ENCODE measurements at regions not wholly inside any gene's neighbourhood (a gene's known extent, or its start where the extent isn't known, plus 50 kb on each side); places are given as distances from the start of the nearest gene placed in this dataset.
"Not testable (repeated sequence)": the region's sequence is repeated elsewhere in the genome, so short reads cannot be mapped to it uniquely, and the experiment has no call there.

DNA sequence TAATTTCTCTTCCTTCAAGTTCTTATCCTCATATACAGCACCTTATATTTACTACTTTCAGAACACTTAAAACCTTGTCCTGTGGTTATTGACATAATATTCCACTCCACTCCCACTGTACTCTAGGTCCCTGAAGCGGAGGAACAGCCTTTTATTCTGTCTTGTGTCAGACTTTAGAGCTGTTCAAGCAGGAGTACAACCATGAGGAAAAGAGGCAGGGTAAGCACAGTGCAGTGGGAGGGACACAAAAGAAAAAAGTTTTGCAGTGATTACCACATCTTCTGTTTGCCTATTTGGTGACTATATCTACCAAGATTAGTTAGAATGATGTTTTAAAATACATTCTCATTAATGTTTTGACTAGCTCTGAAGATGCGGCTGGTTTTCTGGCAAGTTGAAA lies 122.0 kb upstream of the CEP126 start:
- WGBS (ENCODE audit: insufficient coverage): 60% methylated on average over 1 of the region's 2 CpGs
- no peaks in the 10 kb centered on the region for H3K9me3 ChIP-seq (ENCODE audit: control insufficient read depth, insufficient read depth, low read length)
- H3K4me1 ChIP-seq (ENCODE audit: control insufficient read depth, insufficient read depth, low read length): no peaks in the 10 kb centered on the region
- no peak overlapping the region for H3K4me3 ChIP-seq (ENCODE audit: low read depth, low read length)
- DNase-seq (ENCODE audit: low read depth in 4 of 6, low spot score in 6 of 6): no peak
- no peaks in the 10 kb centered on the region for H3K27me3 ChIP-seq (ENCODE audit: control insufficient read depth, insufficient read depth, low read length)
- H3K27ac ChIP-seq (ENCODE audit: low read depth, low read length): no peak overlapping the region
- H3K36me3 ChIP-seq (ENCODE audit: control insufficient read depth, insufficient read depth, low read length): no peaks in the 10 kb centered on the region

DNA sequence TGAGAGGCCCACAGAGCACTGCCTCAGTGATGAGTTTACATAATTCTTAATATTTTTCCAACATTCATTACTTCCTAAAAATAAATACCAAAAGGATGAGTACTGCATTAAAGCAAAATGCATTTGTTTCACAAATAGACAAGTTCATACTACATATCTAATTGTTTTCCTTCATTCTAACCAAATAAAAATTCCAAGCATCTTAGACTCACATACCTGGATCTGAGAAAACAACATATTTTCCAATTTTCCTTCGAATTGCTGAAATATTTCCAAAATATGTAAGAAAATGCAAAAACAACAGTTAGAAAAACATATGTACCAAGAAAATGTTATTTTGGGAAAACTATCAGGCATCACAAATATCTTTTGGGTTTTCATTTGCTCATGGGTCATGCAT lies 127.9 kb upstream of the CEP126 start:
- no peak overlapping the region for H3K4me3 ChIP-seq (ENCODE audit: low read depth, low read length)
- DNase-seq (ENCODE audit: low read depth in 4 of 6, low spot score in 6 of 6): no peak
- no peak overlapping the region for H3K27ac ChIP-seq (ENCODE audit: low read depth, low read length)
- H3K4me1 ChIP-seq (ENCODE audit: control insufficient read depth, insufficient read depth, low read length): no peaks in the 10 kb centered on the region
- H3K36me3 ChIP-seq (ENCODE audit: control insufficient read depth, insufficient read depth, low read length): no peaks in the 10 kb centered on the region
- no peaks in the 10 kb centered on the region for H3K9me3 ChIP-seq (ENCODE audit: control insufficient read depth, insufficient read depth, low read length)
- no peaks in the 10 kb centered on the region for H3K27me3 ChIP-seq (ENCODE audit: control insufficient read depth, insufficient read depth, low read length)
- WGBS (ENCODE audit: insufficient coverage): no CpG with 5 or more reads among the region's 1 CpG

DNA sequence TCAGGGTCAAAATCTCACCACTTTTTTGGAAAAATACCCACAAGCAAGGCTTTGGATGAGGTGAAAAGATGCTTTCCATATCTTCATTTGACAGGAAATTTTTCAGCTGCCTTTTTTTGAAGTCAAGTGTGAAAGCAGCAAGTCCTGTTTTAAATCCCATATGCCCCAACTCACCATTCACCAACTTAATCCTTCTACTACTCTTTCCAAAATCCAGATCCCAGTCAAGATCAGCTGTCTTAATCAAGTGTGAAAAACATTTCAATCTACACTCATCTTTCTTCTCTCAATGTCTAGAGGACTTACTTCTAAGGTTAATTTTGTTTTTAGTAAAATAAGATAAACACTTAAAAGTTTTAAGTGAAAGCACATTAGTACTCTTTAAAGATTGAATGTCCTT lies 128.4 kb upstream of the CEP126 start:
- H3K36me3 ChIP-seq (ENCODE audit: control insufficient read depth, insufficient read depth, low read length): no peaks in the 10 kb centered on the region
- no peaks in the 10 kb centered on the region for H3K9me3 ChIP-seq (ENCODE audit: control insufficient read depth, insufficient read depth, low read length)
- H3K4me1 ChIP-seq (ENCODE audit: control insufficient read depth, insufficient read depth, low read length): no peaks in the 10 kb centered on the region
- H3K4me3 ChIP-seq (ENCODE audit: low read depth, low read length): no peak overlapping the region
- no peak for DNase-seq (ENCODE audit: low read depth in 4 of 6, low spot score in 6 of 6)
- H3K27ac ChIP-seq (ENCODE audit: low read depth, low read length): no peak overlapping the region
- no peaks in the 10 kb centered on the region for H3K27me3 ChIP-seq (ENCODE audit: control insufficient read depth, insufficient read depth, low read length)

DNA sequence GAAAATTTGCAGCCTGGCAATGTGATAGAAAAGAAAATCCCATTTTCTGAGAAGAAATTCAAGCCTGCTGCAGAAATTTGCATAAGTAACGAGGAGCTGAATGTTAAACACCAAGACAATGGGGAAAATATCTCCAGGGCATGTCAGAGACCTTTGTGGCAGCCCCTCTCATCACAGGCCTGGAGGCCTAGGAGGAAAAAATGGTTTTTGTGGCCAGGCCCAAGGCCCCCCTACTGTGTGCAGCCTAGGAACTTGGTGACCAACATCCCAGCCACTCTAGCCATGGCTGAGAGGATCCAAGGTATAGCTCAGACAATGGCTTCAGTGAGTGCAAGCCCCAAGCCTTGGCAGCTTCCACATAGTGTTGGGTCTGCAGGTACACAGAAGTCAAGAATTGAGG lies 135.6 kb upstream of the CEP126 start:
- not testable (repeated sequence) for H3K36me3 ChIP-seq (ENCODE audit: control insufficient read depth, insufficient read depth, low read length); H3K9me3 ChIP-seq (ENCODE audit: control insufficient read depth, insufficient read depth, low read length); H3K4me3 ChIP-seq (ENCODE audit: low read depth, low read length); H3K4me1 ChIP-seq (ENCODE audit: control insufficient read depth, insufficient read depth, low read length); H3K27ac ChIP-seq (ENCODE audit: low read depth, low read length); DNase-seq (ENCODE audit: low read depth in 4 of 6, low spot score in 6 of 6); H3K27me3 ChIP-seq (ENCODE audit: control insufficient read depth, insufficient read depth, low read length)
- 44% methylated on average over 1 of the region's 1 CpG for WGBS (ENCODE audit: insufficient coverage)

DNA sequence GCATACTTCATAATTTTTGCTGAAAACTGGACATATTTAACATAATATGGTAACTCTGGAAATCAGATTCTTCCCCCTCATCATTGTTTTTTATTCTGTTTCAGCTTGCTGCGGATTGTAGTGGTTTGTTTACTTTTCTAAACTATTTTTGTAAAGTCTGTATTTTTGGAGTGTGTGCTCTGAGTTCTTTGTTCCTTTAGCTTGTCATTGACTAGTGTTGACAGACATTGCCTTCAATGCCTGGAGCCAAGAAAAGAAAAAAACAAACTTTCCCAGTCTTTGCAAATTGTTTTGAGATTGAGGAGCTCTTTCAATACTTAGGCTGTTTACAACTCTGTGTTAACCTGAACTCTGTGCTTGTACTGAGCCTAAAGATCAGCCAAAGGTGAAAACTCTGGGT lies 137.3 kb upstream of the CEP126 start:
- H3K4me3 ChIP-seq (ENCODE audit: low read depth, low read length): no peak overlapping the region
- H3K4me1 ChIP-seq (ENCODE audit: control insufficient read depth, insufficient read depth, low read length): no peaks in the 10 kb centered on the region

DNA sequence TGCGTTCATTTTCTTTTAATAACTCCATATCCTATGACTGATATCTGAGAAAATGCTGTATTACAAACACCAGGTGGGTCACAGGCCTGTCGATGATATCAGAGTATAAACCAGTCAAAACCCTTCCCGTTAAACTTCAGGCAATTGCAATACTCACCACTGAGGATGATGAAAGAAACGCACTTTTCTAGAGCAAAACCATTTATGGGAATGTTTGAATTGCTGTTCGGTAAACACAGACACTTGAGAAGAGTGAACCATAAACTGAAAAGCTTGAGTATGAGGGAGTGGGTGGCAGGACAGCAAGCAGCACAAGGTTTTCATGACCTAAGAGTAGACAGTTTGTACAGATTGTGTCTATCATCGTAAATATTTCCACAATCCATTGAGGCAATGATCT lies 139.8 kb upstream of the CEP126 start:
- H3K4me3 ChIP-seq (ENCODE audit: low read depth, low read length): no peak overlapping the region
- WGBS (ENCODE audit: insufficient coverage): 90% methylated on average over 3 of the region's 6 CpGs

More for the DNA sequence above, 137.3 kb upstream of the CEP126 start:
- Histone ChIP-seq H3K36me3 (ENCODE audit: control insufficient read depth, insufficient read depth, low read length) (no peaks in the 10 kb centered on the region), H3K9me3 (ENCODE audit: control insufficient read depth, insufficient read depth, low read length) (peaks cover 4% of the 10 kb centered on the region), H3K27ac (ENCODE audit: low read depth, low read length) (no peak overlapping the region), H3K27me3 (ENCODE audit: control insufficient read depth, insufficient read depth, low read length) (no peaks in the 10 kb centered on the region)
- no peak for DNase-seq (ENCODE audit: low read depth in 4 of 6, low spot score in 6 of 6)
- WGBS (ENCODE audit: insufficient coverage): no CpG with 5 or more reads among the region's 1 CpG

DNA sequence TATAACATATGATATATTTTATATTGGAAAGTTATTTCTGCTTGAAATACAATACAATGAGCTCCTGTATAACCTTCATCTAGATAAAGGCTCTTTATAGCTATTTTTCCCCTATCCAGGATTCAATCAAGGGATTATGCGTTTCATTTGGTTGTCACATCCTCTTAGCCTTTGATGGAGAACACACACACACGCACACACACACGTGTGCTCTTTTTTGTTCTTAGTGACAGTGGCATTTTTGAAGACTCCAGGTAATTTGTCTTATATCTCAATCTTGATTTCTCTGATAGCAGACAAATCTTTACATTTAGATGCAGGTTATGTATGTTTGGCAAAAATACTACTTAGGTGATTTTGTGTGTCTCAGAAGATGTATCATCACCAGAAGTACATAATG lies 144.2 kb upstream of the CEP126 start:
- H3K4me3 ChIP-seq (ENCODE audit: low read depth, low read length): no peak overlapping the region
- no peaks in the 10 kb centered on the region for H3K9me3 ChIP-seq (ENCODE audit: control insufficient read depth, insufficient read depth, low read length)
- H3K36me3 ChIP-seq (ENCODE audit: control insufficient read depth, insufficient read depth, low read length): no peaks in the 10 kb centered on the region
- no CpG with 5 or more reads among the region's 3 CpGs for WGBS (ENCODE audit: insufficient coverage)
- no peak for DNase-seq (ENCODE audit: low read depth in 4 of 6, low spot score in 6 of 6)
- no peaks in the 10 kb centered on the region for H3K27me3 ChIP-seq (ENCODE audit: control insufficient read depth, insufficient read depth, low read length)
- H3K4me1 ChIP-seq (ENCODE audit: control insufficient read depth, insufficient read depth, low read length): no peaks in the 10 kb centered on the region
- H3K27ac ChIP-seq (ENCODE audit: low read depth, low read length): no peak overlapping the region

More for the DNA sequence above, 139.8 kb upstream of the CEP126 start:
- H3K36me3 ChIP-seq (ENCODE audit: control insufficient read depth, insufficient read depth, low read length): no peaks in the 10 kb centered on the region
- no peaks in the 10 kb centered on the region for H3K27me3 ChIP-seq (ENCODE audit: control insufficient read depth, insufficient read depth, low read length)
- no peaks in the 10 kb centered on the region for H3K4me1 ChIP-seq (ENCODE audit: control insufficient read depth, insufficient read depth, low read length)
- DNase-seq (ENCODE audit: low read depth in 4 of 6, low spot score in 6 of 6): no peak
- no peak overlapping the region for H3K27ac ChIP-seq (ENCODE audit: low read depth, low read length)
- peaks cover 4% of the 10 kb centered on the region for H3K9me3 ChIP-seq (ENCODE audit: control insufficient read depth, insufficient read depth, low read length)

DNA sequence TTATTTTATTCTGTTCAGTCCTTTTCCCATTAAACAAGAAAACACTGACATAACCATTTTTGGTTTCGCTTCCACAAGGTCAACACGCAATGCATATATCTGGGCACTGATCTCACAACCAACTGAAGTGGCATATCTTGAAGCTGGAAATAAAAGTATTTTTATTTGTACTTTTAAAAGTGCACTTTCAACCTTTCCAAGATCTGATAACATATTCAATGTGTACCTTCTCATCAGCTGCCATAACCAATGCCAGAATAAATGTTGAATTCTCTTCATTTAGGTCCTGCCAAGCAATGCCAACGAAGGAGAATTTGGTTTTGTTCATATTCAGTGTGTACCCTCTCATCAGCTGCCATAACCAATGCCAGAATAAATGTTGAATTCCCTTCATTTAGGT lies 148.9 kb upstream of the CEP126 start:
- H3K9me3 ChIP-seq (ENCODE audit: control insufficient read depth, insufficient read depth, low read length): no peaks in the 10 kb centered on the region
- no peak for DNase-seq (ENCODE audit: low read depth in 4 of 6, low spot score in 6 of 6)
- no peaks in the 10 kb centered on the region for H3K4me1 ChIP-seq (ENCODE audit: control insufficient read depth, insufficient read depth, low read length)
- no CpG with 5 or more reads among the region's 3 CpGs for WGBS (ENCODE audit: insufficient coverage)
- H3K27ac ChIP-seq (ENCODE audit: low read depth, low read length): no peak overlapping the region
- no peak overlapping the region for H3K4me3 ChIP-seq (ENCODE audit: low read depth, low read length)
- no peaks in the 10 kb centered on the region for H3K27me3 ChIP-seq (ENCODE audit: control insufficient read depth, insufficient read depth, low read length)
- no peaks in the 10 kb centered on the region for H3K36me3 ChIP-seq (ENCODE audit: control insufficient read depth, insufficient read depth, low read length)

DNA sequence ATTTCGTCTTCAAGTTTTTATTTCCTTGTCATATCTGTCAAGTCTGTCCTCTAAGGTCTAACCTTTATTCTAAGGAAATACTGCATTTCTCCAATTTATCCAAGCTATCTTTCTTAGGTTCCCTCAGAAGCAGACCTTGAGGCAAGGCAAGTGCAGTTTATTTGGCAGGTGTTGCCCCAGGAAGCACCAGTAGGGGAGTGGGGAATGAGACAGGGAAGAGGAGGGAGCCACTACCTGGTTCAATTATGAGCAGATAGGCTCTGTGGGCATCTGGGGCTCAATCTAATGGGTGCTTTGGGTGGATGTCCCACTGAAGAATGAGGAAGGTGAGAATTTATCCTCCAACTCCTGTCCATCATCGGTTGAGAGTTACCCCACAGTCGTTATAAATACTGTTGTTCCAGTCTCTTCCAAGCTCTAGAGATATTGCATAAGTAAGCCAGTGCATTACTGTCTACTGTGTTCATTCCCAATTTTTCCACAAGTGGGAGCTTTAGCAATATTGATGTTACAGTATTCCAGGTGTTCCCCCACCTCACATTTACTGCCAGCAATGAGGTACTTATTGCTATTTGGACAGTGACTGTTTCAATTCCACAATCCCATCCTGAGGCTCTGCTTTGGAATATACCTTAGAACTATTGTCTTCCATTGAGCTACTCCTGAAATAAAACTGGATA lies 154.9 kb upstream of the CEP126 start:
- no peaks in the 10 kb centered on the region for H3K27me3 ChIP-seq (ENCODE audit: control insufficient read depth, insufficient read depth, low read length)
- DNase-seq (ENCODE audit: low read depth in 4 of 6, low spot score in 6 of 6): no peak
- H3K4me3 ChIP-seq (ENCODE audit: low read depth, low read length): no peak overlapping the region
- H3K4me1 ChIP-seq (ENCODE audit: control insufficient read depth, insufficient read depth, low read length): no peaks in the 10 kb centered on the region
- no peaks in the 10 kb centered on the region for H3K36me3 ChIP-seq (ENCODE audit: control insufficient read depth, insufficient read depth, low read length)
- no peak overlapping the region for H3K27ac ChIP-seq (ENCODE audit: low read depth, low read length)
- no peaks in the 10 kb centered on the region for H3K9me3 ChIP-seq (ENCODE audit: control insufficient read depth, insufficient read depth, low read length)
- no CpG with 5 or more reads among the region's 3 CpGs for WGBS (ENCODE audit: insufficient coverage)

DNA sequence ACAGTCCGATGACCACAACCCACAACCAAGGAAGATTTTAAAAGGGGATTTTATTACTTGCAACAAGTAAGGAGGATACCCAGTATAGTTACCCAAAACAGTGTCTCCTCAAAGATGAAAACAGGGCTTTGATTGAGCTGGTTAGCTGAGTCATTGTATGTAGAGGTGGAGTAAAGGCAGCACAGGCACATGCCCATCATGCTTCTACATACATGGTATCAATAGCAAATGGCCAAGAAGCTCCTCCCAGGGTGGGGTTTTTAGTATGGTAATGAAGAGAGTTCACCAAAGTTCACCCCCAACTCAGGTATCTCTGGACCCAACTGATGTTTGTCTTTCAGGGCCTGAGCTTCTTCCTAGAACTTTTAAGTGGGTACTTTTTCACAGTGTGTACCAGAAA lies 157.1 kb upstream of the CEP126 start:
- Histone ChIP-seq H3K4me1 (ENCODE audit: control insufficient read depth, insufficient read depth, low read length) (no peaks in the 10 kb centered on the region), H3K36me3 (ENCODE audit: control insufficient read depth, insufficient read depth, low read length) (no peaks in the 10 kb centered on the region), H3K9me3 (ENCODE audit: control insufficient read depth, insufficient read depth, low read length) (no peaks in the 10 kb centered on the region), H3K27ac (ENCODE audit: low read depth, low read length) (no peak overlapping the region), H3K4me3 (ENCODE audit: low read depth, low read length) (no peak overlapping the region), H3K27me3 (ENCODE audit: control insufficient read depth, insufficient read depth, low read length) (no peaks in the 10 kb centered on the region)
- no peak for DNase-seq (ENCODE audit: low read depth in 4 of 6, low spot score in 6 of 6)
- WGBS (ENCODE audit: insufficient coverage): no CpG with 5 or more reads among the region's 1 CpG

All from spinal cord (tissue), 9 donors.